HG03066 (cell line): ENCODE measurements at regions not wholly inside any gene's neighbourhood (a gene's known extent, or its start where the extent isn't known, plus 50 kb on each side); places are given as distances from the start of the nearest gene placed in this dataset.

Experiments
- ATAC-seq: cut with Tn5 transposase; IDR thresholded peaks from one replicate; pipeline ENCODE4 v1.9.1; 2021; ENCODE audit warnings: low read depth; ENCODE audit not compliant: unreplicated experiment

GRCh38 chr6:15882345-15882744 lies 219.5 kb upstream of the DTNBP1 start:
- no peak for ATAC-seq

GRCh38 chr6:15881150-15881549 lies 218.3 kb upstream of the DTNBP1 start:
- ATAC-seq = no peak

DNA sequence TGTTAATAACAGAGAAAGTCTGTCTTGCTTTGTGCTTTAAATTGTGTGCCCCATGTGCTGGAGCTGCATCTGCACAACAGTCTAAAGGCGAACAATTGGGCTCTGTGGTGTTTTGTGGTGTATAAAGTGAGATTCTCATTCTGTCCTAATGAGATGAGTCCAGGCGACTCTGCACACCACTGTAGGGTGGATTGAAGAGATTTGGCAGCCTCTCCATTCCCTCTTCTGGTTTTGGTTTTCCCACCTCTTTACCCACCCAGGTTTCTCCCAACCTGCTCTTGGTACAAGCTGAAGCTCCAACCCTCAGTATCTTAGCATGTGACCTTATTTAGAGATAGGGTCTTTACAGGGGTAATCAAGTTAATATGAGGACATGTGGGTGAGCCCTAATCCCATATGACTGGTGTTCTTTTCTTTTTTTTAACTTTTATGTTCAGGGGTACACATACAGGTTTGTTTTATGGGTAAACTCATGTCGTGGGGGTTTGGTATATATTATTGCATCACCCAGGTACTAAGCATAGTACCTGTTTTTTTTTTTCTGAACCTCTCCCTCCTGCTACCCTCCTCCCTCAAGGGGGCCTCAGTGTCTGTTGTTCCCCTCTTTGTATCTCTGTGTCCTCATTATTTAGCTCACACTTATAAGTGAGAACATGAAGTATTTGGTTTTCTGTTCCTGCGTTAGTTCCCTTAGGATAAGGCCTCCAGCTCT lies 217.6 kb upstream of the DTNBP1 start:
- no peak for ATAC-seq

- peak; percentile 87 for ATAC-seq
These were observed 216.8 kb upstream of the DTNBP1 start for GRCh38 chr6:15879371-15880261.

GRCh38 chr6:15877231-15877630 lies 214.4 kb upstream of the DTNBP1 start:
- no peak for ATAC-seq

- peak; percentile 50 for ATAC-seq
These were observed 213.6 kb upstream of the DTNBP1 start for GRCh38 chr6:15876406-15876805.

DNA sequence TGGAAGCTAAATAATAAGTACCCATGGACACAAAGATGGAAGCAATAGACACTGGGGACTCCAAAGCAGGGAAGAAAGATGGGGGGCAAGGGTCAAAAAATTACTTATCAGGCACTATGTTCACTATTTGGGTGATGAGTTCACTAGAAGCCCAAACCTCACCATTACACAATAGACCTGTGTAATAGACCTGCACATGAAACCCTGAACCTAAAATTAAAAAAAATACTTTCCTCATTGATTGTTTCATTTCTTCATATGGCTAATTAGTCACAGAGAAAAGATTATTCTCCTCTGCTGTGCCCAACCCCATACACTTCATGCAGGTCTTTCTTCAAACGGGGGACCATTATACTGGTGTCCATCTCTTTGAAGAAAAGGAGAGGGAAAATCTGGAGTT lies 213.0 kb upstream of the DTNBP1 start:
- no peak for ATAC-seq

DNA sequence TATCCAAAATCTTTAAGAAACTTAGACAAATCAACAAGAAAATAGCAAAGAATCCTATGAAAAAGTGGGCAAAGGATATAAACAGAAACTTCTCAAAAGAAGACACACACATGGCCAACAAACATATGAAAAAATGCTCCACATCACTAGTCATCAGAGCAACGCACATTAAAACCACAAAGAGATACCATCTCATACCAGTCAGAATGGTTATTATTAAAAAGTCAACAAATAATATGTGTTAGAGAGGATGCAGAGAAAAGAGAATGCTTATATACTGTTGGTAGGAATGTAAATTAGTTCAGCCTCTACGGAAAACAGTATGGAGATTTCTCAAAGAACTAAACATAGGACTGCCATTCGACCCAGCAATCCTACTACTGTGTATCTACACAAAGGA lies 212.0 kb upstream of the DTNBP1 start:
- ATAC-seq = no peak

- ATAC-seq = no peak
These were observed 211.5 kb upstream of the DTNBP1 start for GRCh38 chr6:15874326-15874725.

DNA sequence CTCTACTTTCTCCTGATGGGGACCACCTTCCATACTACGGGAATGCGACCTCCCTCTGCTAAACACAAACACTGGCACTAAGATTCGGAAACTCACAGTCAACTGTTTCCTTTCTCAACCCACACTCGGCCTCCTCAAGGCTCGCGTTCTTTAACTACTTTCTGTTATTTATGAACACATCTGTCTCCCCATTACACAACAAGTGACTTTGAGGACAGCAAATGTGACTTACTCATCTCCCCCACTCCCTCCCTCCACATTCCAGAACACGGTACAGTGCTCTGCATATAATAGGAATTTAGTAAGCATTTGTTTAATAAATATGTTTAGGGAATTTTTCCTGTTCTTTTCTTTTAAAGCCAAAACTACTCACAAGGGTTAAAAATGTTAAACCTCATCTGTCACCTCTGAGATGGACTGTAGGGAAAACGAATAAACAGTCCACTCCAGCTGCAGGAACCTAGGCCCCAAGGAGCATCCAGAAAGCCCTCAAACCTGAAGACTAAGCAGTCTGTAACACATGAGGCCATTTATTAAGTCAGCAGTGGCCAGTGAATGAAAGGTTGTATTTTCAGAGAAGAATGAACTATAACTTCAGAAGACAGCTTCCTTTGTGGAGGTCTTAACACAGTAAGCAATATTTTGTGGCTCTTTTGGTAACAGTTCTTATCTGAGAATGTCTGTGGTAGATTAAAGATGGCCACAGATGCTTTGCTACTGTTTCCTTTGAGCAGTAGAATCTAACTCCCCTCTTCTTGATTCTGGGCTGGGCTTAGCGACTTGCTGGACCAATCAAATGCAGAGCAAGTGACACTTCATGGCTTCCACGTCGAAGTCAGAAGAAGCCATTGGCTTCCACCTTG lies 209.6 kb upstream of the DTNBP1 start:
- ATAC-seq = no peak

- ATAC-seq = no peak
These were observed 208.4 kb upstream of the DTNBP1 start for GRCh38 chr6:15871276-15871675.

GRCh38 chr6:15870333-15871043 lies 207.7 kb upstream of the DTNBP1 start:
- ATAC-seq = no peak

- ATAC-seq = no peak
These were observed 201.9 kb upstream of the DTNBP1 start for GRCh38 chr6:15864708-15865062.

DNA sequence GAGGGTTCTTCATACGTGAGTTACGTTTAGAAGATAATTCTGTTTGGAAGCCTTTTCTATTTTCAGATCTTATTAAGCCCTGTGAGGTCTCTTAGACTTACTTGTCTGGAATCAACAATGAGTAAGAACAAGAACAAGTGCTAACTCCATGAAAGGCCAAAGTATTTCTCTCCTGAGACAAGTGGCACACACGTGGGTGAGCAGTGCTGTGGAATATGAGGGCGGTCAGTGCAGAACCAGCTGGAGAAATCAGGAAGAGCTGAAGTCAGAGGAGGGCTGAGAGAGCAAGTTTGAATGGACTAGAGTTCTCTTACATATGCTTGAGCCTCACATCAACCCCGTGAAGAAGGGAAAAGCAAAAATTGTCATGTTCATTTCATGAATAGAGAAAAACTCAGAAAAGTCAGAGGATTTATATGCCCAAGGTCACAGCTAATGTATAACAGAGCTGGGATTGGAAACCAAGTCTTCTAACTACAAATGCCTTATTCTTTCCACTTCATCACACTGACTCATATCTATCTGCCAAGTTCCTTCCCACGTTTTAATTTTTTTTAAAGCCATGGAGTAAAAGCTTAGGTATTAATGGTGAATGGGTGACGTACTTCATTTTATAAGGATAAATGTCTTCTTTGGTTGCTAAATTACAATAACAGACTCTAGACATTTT lies 201.3 kb upstream of the DTNBP1 start:
- no peak for ATAC-seq

DNA sequence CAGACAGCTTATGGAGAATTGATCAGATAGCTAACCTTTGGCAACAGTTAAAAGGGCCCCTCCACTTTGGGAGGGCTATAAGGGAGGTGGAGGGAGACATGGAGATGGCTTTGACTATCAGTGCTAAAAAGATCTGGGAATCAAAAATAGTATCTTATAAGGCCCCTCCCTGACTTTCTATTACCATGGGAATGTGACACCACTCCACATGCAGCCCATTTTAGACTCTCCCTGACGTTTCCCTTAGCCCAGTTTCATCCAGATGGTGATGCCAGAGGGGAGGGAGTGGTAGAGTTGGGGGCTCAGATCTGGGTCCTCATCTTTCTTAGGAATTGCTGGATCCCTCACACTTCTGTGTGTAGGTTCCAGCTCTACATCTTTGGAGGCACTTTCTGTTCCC lies 200.0 kb upstream of the DTNBP1 start:
- no peak for ATAC-seq

DNA sequence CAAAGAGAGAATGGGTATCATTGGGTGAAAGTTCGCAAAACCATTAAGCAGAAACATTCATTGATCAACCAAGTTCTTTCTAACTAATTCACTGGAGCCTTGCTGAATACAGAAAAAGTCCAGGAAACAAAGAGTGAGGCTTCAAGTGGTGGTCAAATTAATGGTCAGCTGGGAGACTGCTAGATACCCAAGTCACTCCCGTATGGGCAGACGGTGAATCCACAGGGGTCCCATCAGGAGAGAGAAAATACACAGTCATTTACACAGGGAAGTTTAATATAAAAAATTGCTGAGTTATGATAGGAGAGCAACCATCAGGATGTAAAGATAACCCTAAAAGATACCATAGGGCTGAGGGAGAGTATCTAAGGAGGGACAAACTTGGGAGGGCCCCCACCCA lies 198.7 kb upstream of the DTNBP1 start:
- ATAC-seq = no peak

GRCh38 chr6:15854826-15855710 lies 192.2 kb upstream of the DTNBP1 start:
- ATAC-seq = no peak

DNA sequence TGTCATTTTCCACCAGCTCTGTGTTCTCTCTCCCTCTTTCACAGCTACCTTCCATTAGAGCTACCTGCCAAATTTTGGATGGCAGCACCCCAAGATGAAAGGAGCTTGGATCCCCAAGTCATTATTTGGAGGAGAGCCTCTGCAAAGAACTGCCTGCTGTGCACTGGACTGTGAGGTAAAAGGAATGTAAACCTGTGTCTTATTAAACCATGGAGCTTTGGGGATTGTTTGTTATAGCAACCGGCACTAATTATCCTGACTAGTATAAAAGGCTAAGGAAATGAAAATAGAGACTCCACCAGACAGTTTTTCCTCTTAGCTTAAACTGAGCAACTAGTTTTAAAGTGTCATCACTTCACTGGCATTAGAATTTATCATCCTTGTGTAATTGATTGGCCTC lies 191.6 kb upstream of the DTNBP1 start:
- ATAC-seq = no peak

DNA sequence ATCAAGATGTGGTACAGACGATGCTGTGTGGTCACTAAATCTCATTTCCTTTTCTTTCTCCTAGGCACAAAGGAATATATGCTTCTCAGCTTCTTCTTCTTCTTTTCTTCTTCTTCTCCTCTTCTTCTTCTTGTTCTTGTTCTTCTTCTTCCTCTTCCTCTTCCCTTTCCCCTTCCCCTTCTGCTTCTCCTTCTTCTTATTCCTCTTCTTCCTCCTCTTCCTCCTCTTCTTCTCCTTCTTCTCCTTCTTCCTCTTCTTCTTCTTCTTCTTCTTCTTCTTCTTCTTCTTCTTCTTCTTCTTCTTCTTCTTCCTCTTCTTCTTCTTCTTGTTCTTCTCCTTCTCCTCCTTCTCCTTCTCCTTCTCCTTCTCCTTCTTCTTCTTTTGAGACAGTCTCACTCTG lies 190.4 kb upstream of the DTNBP1 start:
- ATAC-seq = no peak
